ENCODE measurements at regions not wholly inside any gene's neighbourhood (a gene's known extent, or its start where the extent isn't known, plus 50 kb on each side); places are given as distances from the start of the nearest gene placed in this dataset.

DNA sequence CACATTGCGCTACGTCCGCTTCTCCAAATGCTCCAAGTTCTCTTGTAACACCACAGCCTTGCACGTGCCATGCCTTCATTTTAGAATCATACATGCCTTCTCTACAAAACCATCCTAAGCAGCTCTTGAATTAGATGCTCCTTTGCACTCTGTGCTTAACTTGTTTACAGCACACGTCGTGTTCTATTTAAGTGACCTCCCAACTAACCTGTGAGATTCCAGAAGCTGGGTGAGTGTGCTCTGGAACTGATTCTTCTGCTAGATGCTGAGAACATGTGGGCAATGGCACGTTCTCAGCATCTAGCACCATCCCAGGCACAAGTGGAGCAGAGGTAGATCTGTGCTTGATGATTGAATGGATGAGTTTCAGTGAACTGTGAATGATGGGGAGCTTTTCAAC is 100.0 kb upstream of the NEDD9 start:
- Histone ChIP-seq H3K4me3 (no peak overlapping the region), H3K27ac (no peak overlapping the region)
- TF ChIP-seq, protein P1, sequence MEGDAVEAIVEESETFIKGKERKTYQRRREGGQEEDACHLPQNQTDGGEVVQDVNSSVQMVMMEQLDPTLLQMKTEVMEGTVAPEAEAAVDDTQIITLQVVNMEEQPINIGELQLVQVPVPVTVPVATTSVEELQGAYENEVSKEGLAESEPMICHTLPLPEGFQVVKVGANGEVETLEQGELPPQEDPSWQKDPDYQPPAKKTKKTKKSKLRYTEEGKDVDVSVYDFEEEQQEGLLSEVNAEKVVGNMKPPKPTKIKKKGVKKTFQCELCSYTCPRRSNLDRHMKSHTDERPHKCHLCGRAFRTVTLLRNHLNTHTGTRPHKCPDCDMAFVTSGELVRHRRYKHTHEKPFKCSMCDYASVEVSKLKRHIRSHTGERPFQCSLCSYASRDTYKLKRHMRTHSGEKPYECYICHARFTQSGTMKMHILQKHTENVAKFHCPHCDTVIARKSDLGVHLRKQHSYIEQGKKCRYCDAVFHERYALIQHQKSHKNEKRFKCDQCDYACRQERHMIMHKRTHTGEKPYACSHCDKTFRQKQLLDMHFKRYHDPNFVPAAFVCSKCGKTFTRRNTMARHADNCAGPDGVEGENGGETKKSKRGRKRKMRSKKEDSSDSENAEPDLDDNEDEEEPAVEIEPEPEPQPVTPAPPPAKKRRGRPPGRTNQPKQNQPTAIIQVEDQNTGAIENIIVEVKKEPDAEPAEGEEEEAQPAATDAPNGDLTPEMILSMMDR (IDR thresholded peaks at IDR 0.05) = no peak
- no peak for DNase-seq (ENCODE audit: low spot score)

DNA sequence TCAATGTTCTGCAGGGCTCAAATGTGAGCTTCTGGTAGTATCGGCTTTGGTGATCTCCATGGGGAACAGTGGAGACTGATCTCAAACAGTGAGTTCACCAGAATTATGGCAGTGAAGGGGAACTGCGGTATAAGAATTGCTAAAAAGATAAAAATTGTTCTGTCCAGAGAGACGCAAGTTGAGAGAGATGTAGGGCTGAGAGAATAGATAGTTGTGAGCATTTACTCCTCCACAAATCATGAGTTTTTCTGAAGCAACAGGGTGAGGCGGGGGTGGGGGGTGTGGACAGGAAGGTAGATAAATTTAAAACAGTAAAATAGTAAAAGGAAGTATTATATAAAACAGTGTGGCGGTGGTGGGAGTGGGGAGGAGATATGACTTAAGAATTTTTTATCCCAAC is 98.6 kb upstream of the NEDD9 start:
- TF ChIP-seq, protein P1 (IDR thresholded peaks at IDR 0.05) = no peak
- no peak for DNase-seq (ENCODE audit: low spot score)
- H3K27ac ChIP-seq = no peak overlapping the region
- H3K4me3 ChIP-seq = no peak overlapping the region

DNA sequence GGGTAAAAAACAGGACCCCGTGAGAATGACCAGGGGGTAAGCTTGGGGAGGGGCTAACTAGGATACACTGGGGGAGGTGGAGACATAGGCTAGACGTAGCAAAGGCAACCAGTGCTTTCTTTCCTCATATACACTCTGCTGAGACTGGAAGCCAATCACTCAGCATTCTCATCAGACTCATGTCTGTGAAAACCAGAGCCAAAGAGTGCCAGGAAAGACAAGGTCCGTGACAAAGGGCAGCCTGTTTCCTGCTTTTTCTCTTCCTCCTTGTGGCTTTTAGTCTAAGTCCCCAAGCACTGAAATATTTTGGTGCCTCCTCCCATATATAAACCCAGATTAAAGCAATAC is 97.9 kb upstream of the NEDD9 start:
- TF ChIP-seq, protein P1 (IDR thresholded peaks at IDR 0.05) = no peak
- Histone ChIP-seq H3K27ac (no peak overlapping the region), H3K4me3 (no peak overlapping the region)
- DNase-seq (ENCODE audit: low spot score) = no peak

DNA sequence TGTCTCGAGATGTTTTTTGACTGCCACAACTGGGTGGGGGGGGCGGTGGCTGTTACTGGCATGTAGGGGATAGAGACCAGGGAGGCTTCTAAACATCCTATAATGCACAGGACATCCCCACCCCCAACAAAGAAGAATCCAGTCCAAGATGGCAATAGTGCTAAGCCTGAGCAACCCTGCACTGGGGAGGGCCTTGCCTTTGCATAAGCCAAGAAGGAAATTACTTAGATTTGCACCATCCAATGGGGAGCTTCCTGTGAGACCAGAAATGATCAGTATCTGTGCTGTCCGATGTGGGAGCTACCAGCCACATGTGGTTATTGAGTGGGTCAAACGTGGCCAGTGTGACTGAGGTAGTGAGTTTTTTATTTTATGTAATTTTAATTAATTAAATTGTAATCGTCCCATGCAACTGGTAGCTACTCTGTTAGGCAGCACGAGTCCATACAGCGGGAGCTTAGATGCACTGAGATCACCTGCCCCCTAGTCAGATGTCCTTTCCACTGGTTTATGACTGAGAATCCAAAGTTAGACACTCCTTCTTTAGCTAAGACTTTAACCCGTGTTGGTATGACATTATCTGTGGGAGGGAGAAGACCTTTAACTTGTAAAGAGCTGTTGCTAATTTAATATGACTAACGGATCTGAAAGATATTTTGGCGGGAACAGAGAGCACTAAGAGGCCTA is 97.4 kb upstream of the NEDD9 start:
- Histone ChIP-seq H3K27ac (no peak overlapping the region), H3K4me3 (no peak overlapping the region)
- no peak for DNase-seq (ENCODE audit: low spot score)
- TF ChIP-seq, protein P1 (IDR thresholded peaks at IDR 0.05) = no peak

DNA sequence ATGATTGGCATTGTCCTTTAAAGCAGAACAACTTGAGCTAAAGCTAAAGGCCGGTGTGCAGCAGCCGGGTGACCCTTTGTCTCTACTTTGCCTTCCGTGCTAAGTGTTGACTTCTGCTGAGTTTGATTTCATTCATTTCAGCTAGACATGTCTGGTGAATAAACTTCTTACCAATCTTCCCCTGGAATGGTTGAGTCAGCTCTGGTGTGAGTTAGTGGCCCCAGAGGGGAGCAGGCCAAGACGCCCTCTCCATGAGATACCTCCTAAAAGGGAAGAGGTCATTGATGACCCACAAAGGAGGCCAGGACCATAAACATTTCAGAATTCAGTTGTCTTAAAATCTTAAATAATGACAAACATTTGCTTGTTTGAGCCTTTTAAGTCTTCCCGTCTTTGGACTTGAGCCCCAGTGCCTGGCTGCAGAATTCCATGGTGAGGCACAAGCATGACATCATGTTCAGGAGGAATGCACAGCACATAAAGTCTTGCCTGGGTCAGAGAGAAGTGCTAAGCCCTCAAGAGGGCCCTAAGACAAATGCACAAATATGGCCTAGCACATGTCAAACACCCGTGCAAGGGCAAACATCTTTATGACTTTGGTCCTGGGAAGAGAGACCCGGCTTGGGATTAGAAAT is 96.3 kb upstream of the NEDD9 start:
- TF ChIP-seq, protein P1 (IDR thresholded peaks at IDR 0.05) = no peak
- no peak for DNase-seq (ENCODE audit: low spot score)
- Histone ChIP-seq H3K27ac (no peak overlapping the region), H3K4me3 (no peak overlapping the region)

DNA sequence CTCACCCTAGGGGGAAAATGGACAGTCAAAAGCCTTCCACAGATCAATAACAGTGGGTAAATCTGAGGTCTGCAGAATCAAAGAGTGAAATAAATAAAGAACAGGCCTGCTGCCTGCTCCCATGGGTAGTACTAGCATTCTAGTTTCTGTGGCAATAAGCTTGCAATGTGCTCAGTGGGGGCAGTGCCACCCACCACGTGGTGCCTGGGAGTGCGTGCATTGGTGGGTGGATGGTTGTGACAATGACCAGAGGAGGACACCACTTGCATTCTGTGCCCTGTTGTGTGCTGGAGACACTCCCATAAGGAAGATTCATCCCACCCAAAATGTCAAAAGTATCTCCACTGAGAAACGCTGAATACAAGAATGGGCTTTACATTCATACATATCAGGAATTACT is 95.5 kb upstream of the NEDD9 start:
- Histone ChIP-seq H3K4me3 (no peak overlapping the region), H3K27ac (no peak overlapping the region)
- no peak for DNase-seq (ENCODE audit: low spot score)
- TF ChIP-seq, protein P1 (IDR thresholded peaks at IDR 0.05) = no peak

DNA sequence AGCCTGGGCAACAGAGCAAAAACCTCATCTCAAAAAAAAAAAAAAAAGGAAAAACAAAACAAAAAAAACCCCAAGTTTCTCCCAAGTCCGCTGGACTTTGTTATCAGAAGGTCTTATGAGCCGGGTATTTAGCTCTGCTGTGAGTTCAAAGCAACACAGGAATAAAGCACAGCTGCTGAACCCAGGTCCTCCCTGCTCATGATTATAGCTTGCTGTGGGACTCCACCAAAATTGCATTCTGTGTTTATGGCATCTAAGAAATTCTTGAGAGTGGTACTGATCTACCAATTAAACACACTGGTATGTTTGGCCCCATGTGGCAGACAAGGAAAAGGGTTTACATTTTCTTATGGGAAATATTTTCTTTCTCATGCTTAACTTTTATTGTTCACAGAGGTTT is 93.6 kb upstream of the NEDD9 start:
- TF ChIP-seq, protein P1 (IDR thresholded peaks at IDR 0.05) = no peak
- Histone ChIP-seq H3K27ac (no peak overlapping the region), H3K4me3 (no peak overlapping the region)
- DNase-seq (ENCODE audit: low spot score) = no peak

Data from coronary artery (tissue), 2 donors.